T1000 (cell line): ENCODE measurements at regions not wholly inside any gene's neighbourhood (a gene's known extent, or its start where the extent isn't known, plus 50 kb on each side); places are given as distances from the start of the nearest gene placed in this dataset.

Experiments used
- DNase-seq: peaks from one replicate; lab custom pipeline; 2025; ENCODE audit warnings: mixed read lengths; lab: John Stamatoyannopoulos, UW

GRCh38 chr2:121159291-121160071 lies 125.5 kb downstream of the TFCP2L1 start:
- no peak for DNase-seq

GRCh38 chr2:121160366-121160765 lies 124.6 kb downstream of the TFCP2L1 start:
- no peak for DNase-seq

GRCh38 chr2:121161272-121161671 lies 123.7 kb downstream of the TFCP2L1 start:
- no peak for DNase-seq

GRCh38 chr2:121162893-121163292 lies 122.1 kb downstream of the TFCP2L1 start:
- DNase-seq = no peak

- no peak for DNase-seq
Measured at GRCh38 chr2:121164042-121164441, 121.0 kb downstream of the TFCP2L1 start.

- DNase-seq = no peak
Measured at GRCh38 chr2:121165038-121165542, 119.9 kb downstream of the TFCP2L1 start.
